T-cell (primary cell): ENCODE measurements at regions not wholly inside any gene's neighbourhood (a gene's known extent, or its start where the extent isn't known, plus 50 kb on each side); places are given as distances from the start of the nearest gene placed in this dataset.

ENCODE experiments used
- ATAC-seq, 4 experiments: fragments of 200-7000 bp in 3 of 4; fragments of 150-1000 bp in 1 of 4; cut with Tn5 transposase; replicated peaks in 1 of 4; 1 replicate in 3 of 4; 2 replicates in 1 of 4; pipeline ENCODE4 v1.10.0; 2021; ENCODE audit warnings: moderate library complexity in 3 of 4, mild to moderate bottlenecking in 2 of 4, moderate number of reproducible peaks in 1 of 4
- CTCF ChIA-PET, 2 donors: fragments of 300-600 bp; sonication (Branson Sonifier 250); formaldehyde crosslinking; loops; one replicate each; lab custom pipeline; 2022; ENCODE audit warnings: antibody characterized with exemption in 2 of 2; lab: Charles Lee
- POLR2A ChIA-PET, 2 donors: fragments of 300-600 bp; sonication (Branson Sonifier 250); formaldehyde crosslinking; loops; one replicate each; lab custom pipeline; 2022; ENCODE audit warnings: antibody characterized with exemption in 2 of 2; lab: Charles Lee
- DNase-seq, 35 experiments: peaks; one replicate each; pipeline versions ENCODE4 v3.0.0 to v3.0.0-alpha.2; 2013 to 2023
- H3K27ac ChIP-seq: one replicate; pipeline ENCODE4 v1.5.1; 2013; ENCODE audit warnings: low read length
- H3K27me3 ChIP-seq, 2 experiments: replicated peaks in 1 of 2; 1 replicate in 1 of 2; 2 replicates in 1 of 2; pipeline versions ENCODE4 v1.6.1 to v1.7.0; 2013; ENCODE audit warnings: low read length in 1 of 2, mixed read lengths in 1 of 2; ENCODE audit not compliant: control insufficient read depth in 2 of 2, insufficient read depth in 2 of 2; ENCODE audit errors: extremely low read depth in 1 of 2
- H3K36me3 ChIP-seq, 2 donors: 1 replicate in 1 of 2; 2 replicates in 1 of 2; pipeline versions ENCODE4 v1.6.1 to v1.7.0; 2013; ENCODE audit warnings: low read length in 1 of 2; ENCODE audit not compliant: control insufficient read depth in 2 of 2, insufficient read depth in 1 of 2; ENCODE audit errors: extremely low read depth in 1 of 2
- H3K4me1 ChIP-seq, 2 experiments: 1 replicate in 1 of 2; 2 replicates in 1 of 2; pipeline versions ENCODE4 v1.6.1 to v1.7.0; 2013; ENCODE audit warnings: low read length in 2 of 2, mixed read lengths in 1 of 2; ENCODE audit not compliant: insufficient read depth in 2 of 2, control insufficient read depth in 1 of 2; ENCODE audit errors: extremely low read depth in 1 of 2
- H3K4me3 ChIP-seq, 2 donors: 1 replicate in 1 of 2; 2 replicates in 1 of 2; pipeline versions ENCODE4 v1.5.1 to v1.7.0; 2013; ENCODE audit warnings: mild to moderate bottlenecking in 2 of 2, low read length in 1 of 2, moderate library complexity in 1 of 2; ENCODE audit not compliant: control insufficient read depth in 1 of 2; ENCODE audit errors: extremely low read depth in 1 of 2
- H3K9me3 ChIP-seq: 2 replicates; pipeline ENCODE4 v1.7.0; 2013
- H3K27ac Mint-ChIP-seq, 2 donors: one replicate each; pipeline ENCODE4 v1.8.0; 2020 to 2021; ENCODE audit warnings: mild to moderate bottlenecking in 2 of 2, mixed read lengths in 2 of 2
- H3K27me3 Mint-ChIP-seq, 2 donors: one replicate each; pipeline ENCODE4 v1.8.0; 2021 to 2022; ENCODE audit warnings: mixed read lengths in 2 of 2
- H3K36me3 Mint-ChIP-seq: one replicate; pipeline ENCODE4 v1.8.0; 2021; ENCODE audit warnings: mixed read lengths
- H3K4me1 Mint-ChIP-seq, 3 donors: one replicate each; pipeline ENCODE4 v1.8.0; 2020 to 2022; ENCODE audit warnings: mixed read lengths in 3 of 3, mild to moderate bottlenecking in 1 of 3
- H3K4me3 Mint-ChIP-seq, 3 donors: one replicate each; pipeline ENCODE4 v1.8.0; 2020 to 2022; ENCODE audit warnings: mild to moderate bottlenecking in 3 of 3, mixed read lengths in 3 of 3, moderate library complexity in 3 of 3
- H3K9me3 Mint-ChIP-seq, 3 donors: one replicate each; pipeline ENCODE4 v1.8.0; 2020 to 2022; ENCODE audit warnings: mixed read lengths in 3 of 3
- WGBS: methylation state at CpG from one replicate; pipeline ENCODE4 v1.1.5; 2013; ENCODE audit warnings: missing lambda C conversion rate; ENCODE audit not compliant: insufficient coverage; 5-methylcytosine and 5-hydroxymethylcytosine counted together

- DNase-seq = no peak
- CTCF ChIA-PET = no interaction called here
- POLR2A ChIA-PET = no interaction called here
- H3K4me3 Mint-ChIP-seq = no peak overlapping the region
- no peaks in the 10 kb centered on the region for H3K4me1 Mint-ChIP-seq
- Histone ChIP-seq H3K27ac (no peak overlapping the region), H3K27me3 (peaks cover 2 to 3% of the 10 kb centered on the region in 2 experiments), H3K36me3 (no peaks in the 10 kb centered on the region), H3K4me1 (no peaks in the 10 kb centered on the region), H3K4me3 (no peak overlapping the region), H3K9me3 (no peaks in the 10 kb centered on the region)
- peaks cover 10 to 26% of the 10 kb centered on the region in 2 donors for H3K27me3 Mint-ChIP-seq
- H3K27ac Mint-ChIP-seq = no peak overlapping the region
- WGBS = 100% methylated on average over 1 of the region's 3 CpGs
- no peak for ATAC-seq
- no peaks in the 10 kb centered on the region for H3K9me3 Mint-ChIP-seq
- H3K36me3 Mint-ChIP-seq = no peaks in the 10 kb centered on the region
Observed at GRCh38 chr11:34745195-34745594, 124.3 kb downstream of the EHF start.

GRCh38 chr11:34744511-34744910, 123.6 kb downstream of the EHF start:
- POLR2A ChIA-PET = no interaction called here
- no peak overlapping the region for H3K27ac Mint-ChIP-seq
- no CpG with 5 or more reads among the region's 3 CpGs for WGBS

GRCh38 chr11:34738237-34738636, 117.3 kb downstream of the EHF start:
- ATAC-seq (no peak), DNase-seq (no peak)
- H3K4me3 Mint-ChIP-seq = no peak overlapping the region
- no peak overlapping the region for H3K27ac Mint-ChIP-seq
- H3K4me1 ChIP-seq = no peaks in the 10 kb centered on the region
- peaks cover 0 to 17% (median 0%) of the 10 kb centered on the region in 3 donors for H3K9me3 Mint-ChIP-seq
- ChIA-PET CTCF (no interaction called here), POLR2A (no interaction called here)
- 83% methylated on average over 2 of the region's 5 CpGs for WGBS
- no peaks in the 10 kb centered on the region for H3K9me3 ChIP-seq
- H3K27ac ChIP-seq = no peak overlapping the region
- H3K27me3 ChIP-seq = peaks cover 4 to 11% of the 10 kb centered on the region in 2 experiments
- no peaks in the 10 kb centered on the region for H3K36me3 Mint-ChIP-seq
- H3K27me3 Mint-ChIP-seq = peaks cover 36 to 55% of the 10 kb centered on the region in 2 donors
- no peaks in the 10 kb centered on the region for H3K36me3 ChIP-seq
- H3K4me1 Mint-ChIP-seq = no peaks in the 10 kb centered on the region
- no peak overlapping the region for H3K4me3 ChIP-seq

More at GRCh38 chr11:34744511-34744910, 123.6 kb downstream of the EHF start:
- H3K36me3 ChIP-seq = no peaks in the 10 kb centered on the region
- peaks cover 2 to 3% of the 10 kb centered on the region in 2 experiments for H3K27me3 ChIP-seq
- H3K27me3 Mint-ChIP-seq = peaks cover 11 to 26% of the 10 kb centered on the region in 2 donors
- no peaks in the 10 kb centered on the region for H3K4me1 ChIP-seq
- H3K9me3 Mint-ChIP-seq = no peaks in the 10 kb centered on the region
- no peak overlapping the region for H3K4me3 ChIP-seq
- H3K36me3 Mint-ChIP-seq = no peaks in the 10 kb centered on the region
- no peak overlapping the region for H3K4me3 Mint-ChIP-seq
- H3K27ac ChIP-seq = no peak overlapping the region
- no peaks in the 10 kb centered on the region for H3K9me3 ChIP-seq
- no peak for ATAC-seq
- H3K4me1 Mint-ChIP-seq = no peaks in the 10 kb centered on the region
- DNase-seq = no peak
- CTCF ChIA-PET = no interaction called here

- peaks cover 4 to 14% of the 10 kb centered on the region in 2 experiments for H3K27me3 ChIP-seq
- Mint-ChIP-seq H3K27ac (no peak overlapping the region), H3K4me1 (no peaks in the 10 kb centered on the region), H3K27me3 (peaks cover 29 to 40% of the 10 kb centered on the region in 2 donors), H3K9me3 (peaks cover 0 to 10% (median 0%) of the 10 kb centered on the region in 3 donors), H3K4me3 (no peak overlapping the region), H3K36me3 (no peaks in the 10 kb centered on the region)
- H3K4me3 ChIP-seq = no peak overlapping the region
- DNase-seq = no peak
- no peaks in the 10 kb centered on the region for H3K4me1 ChIP-seq
- H3K27ac ChIP-seq = no peak overlapping the region
- ChIA-PET POLR2A (no interaction called here), CTCF (interaction anchor here in 1 of 2 donors (0.7 kb wide), 1 partner anchor 39 kb away, joined by 10 read pairs; no protein-coding TSS in a partner anchor)
- no peaks in the 10 kb centered on the region for H3K9me3 ChIP-seq
- WGBS = 17% methylated on average over 1 of the region's 1 CpG
- ATAC-seq = no peak
- H3K36me3 ChIP-seq = no peaks in the 10 kb centered on the region
Observed at GRCh38 chr11:34732831-34733230, 111.9 kb downstream of the EHF start.

- Mint-ChIP-seq H3K4me1 (no peaks in the 10 kb centered on the region), H3K9me3 (peaks cover 0 to 3% (median 0%) of the 10 kb centered on the region in 3 donors), H3K36me3 (no peaks in the 10 kb centered on the region), H3K27me3 (peaks cover 22 to 39% of the 10 kb centered on the region in 2 donors), H3K4me3 (no peak overlapping the region), H3K27ac (no peak overlapping the region)
- no peak for DNase-seq
- Histone ChIP-seq H3K9me3 (no peaks in the 10 kb centered on the region), H3K4me3 (no peak overlapping the region), H3K27ac (no peak overlapping the region), H3K27me3 (peaks cover 4 to 12% of the 10 kb centered on the region in 2 experiments), H3K4me1 (no peaks in the 10 kb centered on the region), H3K36me3 (no peaks in the 10 kb centered on the region)
- ChIA-PET CTCF (interaction anchor here in 1 of 2 donors (0.6 kb wide), 1 partner anchor 133 kb away, joined by 3 read pairs; no protein-coding TSS in a partner anchor), POLR2A (no interaction called here)
- WGBS = 89% methylated on average over 3 of the region's 3 CpGs
- ATAC-seq = no peak
Observed at GRCh38 chr11:34731603-34732002, 110.7 kb downstream of the EHF start.

- Mint-ChIP-seq H3K9me3 (no peaks in the 10 kb centered on the region), H3K36me3 (no peaks in the 10 kb centered on the region), H3K4me3 (no peak overlapping the region), H3K27ac (no peak overlapping the region), H3K27me3 (peaks cover 19 to 37% of the 10 kb centered on the region in 2 donors), H3K4me1 (no peaks in the 10 kb centered on the region)
- Histone ChIP-seq H3K27me3 (peaks cover 4 to 12% of the 10 kb centered on the region in 2 experiments), H3K4me1 (no peaks in the 10 kb centered on the region), H3K9me3 (no peaks in the 10 kb centered on the region), H3K36me3 (no peaks in the 10 kb centered on the region), H3K4me3 (no peak overlapping the region), H3K27ac (no peak overlapping the region)
- 86% methylated on average over 2 of the region's 3 CpGs for WGBS
- no peak for ATAC-seq
- CTCF ChIA-PET = interaction anchor here in 1 of 2 donors (0.6 kb wide), 1 partner anchor 134 kb away, joined by 3 read pairs; no protein-coding TSS in a partner anchor
- POLR2A ChIA-PET = no interaction called here
- no peak for DNase-seq
Observed at GRCh38 chr11:34730544-34731295, 109.8 kb downstream of the EHF start.
